GM23248 (cell line): ENCODE measurements at regions not wholly inside any gene's neighbourhood (a gene's known extent, or its start where the extent isn't known, plus 50 kb on each side); places are given as distances from the start of the nearest gene placed in this dataset.
"Not testable (repeated sequence)": the region's sequence is repeated elsewhere in the genome, so short reads cannot be mapped to it uniquely, and the experiment has no call there.

Experiments used
- DNase-seq: peaks from one replicate; pipeline ENCODE4 v3.0.0-alpha.2; 2015
- H2AFZ ChIP-seq: fragments of 200-600 bp; sonication (generic); 2 replicates; pipeline ENCODE4 v1.6.1; 2016; ENCODE audit warnings: antibody characterized with exemption
- H3F3A ChIP-seq: fragments of 200-600 bp; sonication (generic); 2 replicates; pipeline ENCODE4 v1.6.1; 2016; ENCODE audit warnings: mild to moderate bottlenecking, antibody characterized with exemption, mixed run types; ENCODE audit not compliant: insufficient read depth
- H3K27ac ChIP-seq: fragments of 200-600 bp; sonication (generic); 2 replicates; pipeline ENCODE4 v1.5.1; 2016; ENCODE audit warnings: mild to moderate bottlenecking
- H3K27me3 ChIP-seq: fragments of 200-600 bp; sonication (generic); replicated peaks from 2 replicates; pipeline ENCODE4 v1.6.1; 2016; ENCODE audit warnings: mild to moderate bottlenecking; ENCODE audit not compliant: insufficient read depth
- H3K36me3 ChIP-seq: fragments of 200-600 bp; sonication (generic); 2 replicates; pipeline ENCODE4 v1.6.1; 2016; ENCODE audit warnings: low read depth, mild to moderate bottlenecking
- H3K4me1 ChIP-seq: fragments of 200-600 bp; sonication (generic); 2 replicates; pipeline ENCODE4 v1.6.1; 2016; ENCODE audit warnings: mild to moderate bottlenecking; ENCODE audit not compliant: insufficient read depth
- H3K4me2 ChIP-seq: fragments of 200-600 bp; sonication (generic); one replicate; pipeline ENCODE4 v1.6.1; 2016; ENCODE audit warnings: mild to moderate bottlenecking; ENCODE audit not compliant: unreplicated experiment
- H3K4me3 ChIP-seq: fragments of 200-600 bp; sonication (generic); 2 replicates; pipeline ENCODE4 v1.5.1; 2016; ENCODE audit warnings: mild to moderate bottlenecking
- H3K79me2 ChIP-seq: fragments of 200-600 bp; sonication (generic); 2 replicates; pipeline ENCODE4 v1.6.1; 2016; ENCODE audit warnings: mild to moderate bottlenecking; ENCODE audit not compliant: insufficient read depth
- H3K9ac ChIP-seq: fragments of 200-600 bp; sonication (generic); 2 replicates; pipeline ENCODE4 v1.6.1; 2016; ENCODE audit warnings: mild to moderate bottlenecking
- H3K9me2 ChIP-seq: fragments of 200-600 bp; sonication (generic); 2 replicates; pipeline ENCODE4 v1.6.1; 2016; ENCODE audit warnings: mixed run types, mild to moderate bottlenecking, moderate library complexity; ENCODE audit not compliant: insufficient read depth
- H3K9me3 ChIP-seq: fragments of 200-600 bp; sonication (generic); one replicate; pipeline ENCODE4 v1.6.1; 2017; ENCODE audit warnings: low read depth
- H4K20me1 ChIP-seq: fragments of 200-600 bp; sonication (generic); 2 replicates; pipeline ENCODE4 v1.6.0; 2016; ENCODE audit not compliant: insufficient read depth
- EZH2 ChIP-seq: fragments of 200-600 bp; sonication (generic); IDR thresholded peaks from 2 replicates; pipeline ENCODE4 v1.6.1; 2018; ENCODE audit warnings: antibody characterized with exemption, mild to moderate bottlenecking; ENCODE audit not compliant: insufficient read depth, poor library complexity, severe bottlenecking
- EZH2phosphoT487 ChIP-seq: fragments of 200-600 bp; sonication (generic); IDR thresholded peaks from 2 replicates; pipeline ENCODE4 v1.6.1; 2018; ENCODE audit warnings: antibody characterized with exemption, moderate library complexity, mild to moderate bottlenecking, low read depth; ENCODE audit not compliant: insufficient read depth
- WGBS, 2 experiments: methylation state at CpG; one replicate each; pipeline ENCODE4 v1.1.6; 2015 to 2017; ENCODE audit warnings: low lambda C conversion rate in 2 of 2, low coverage in 1 of 2; ENCODE audit errors: missing lambda C conversion rate in 2 of 2; 5-methylcytosine and 5-hydroxymethylcytosine counted together
- in situ Hi-C: fragments of 300-500 bp; cut with MboI; formaldehyde crosslinking; loops from 2 replicates; pipeline ENCODE4 v1.15.0; 2020

GRCh38 chr15:19956124-19956796, 585.3 kb downstream of the GOLGA6L6 start:
- no peaks in the 10 kb centered on the region for H3K27me3 ChIP-seq
- no peaks in the 10 kb centered on the region for H3K9me2 ChIP-seq
- H3K4me3 ChIP-seq = no peak overlapping the region
- no peak overlapping the region for H3K27ac ChIP-seq
- H3K36me3 ChIP-seq = no peaks in the 10 kb centered on the region
- no peak overlapping the region for H3K4me2 ChIP-seq
- no peak overlapping the region for H2AFZ ChIP-seq
- no peaks in the 10 kb centered on the region for H4K20me1 ChIP-seq
- WGBS, 2 experiments = 20 to 43% methylated on average over 4 of the region's 4 CpGs
- no peak overlapping the region for H3K9ac ChIP-seq
- H3F3A ChIP-seq = no peaks in the 10 kb centered on the region
- in situ Hi-C loops = no loop called here
- H3K4me1 ChIP-seq = no peaks in the 10 kb centered on the region
- TF ChIP-seq EZH2 (no peak), EZH2phosphoT487 (no peak)
- DNase-seq = no peak
- H3K79me2 ChIP-seq = no peaks in the 10 kb centered on the region
- H3K9me3 ChIP-seq = no peaks in the 10 kb centered on the region

GRCh38 chr15:19944261-19944888, 597.2 kb downstream of the GOLGA6L6 start:
- Histone ChIP-seq H3K4me1 (no peaks in the 10 kb centered on the region), H3K36me3 (no peaks in the 10 kb centered on the region), H3K4me3 (no peak overlapping the region), H3K4me2 (no peak overlapping the region), H3F3A (no peaks in the 10 kb centered on the region), H3K9me2 (no peaks in the 10 kb centered on the region), H3K9ac (no peak overlapping the region), H3K27ac (no peak overlapping the region), H3K27me3 (no peaks in the 10 kb centered on the region), H3K9me3 (no peaks in the 10 kb centered on the region), H3K79me2 (no peaks in the 10 kb centered on the region), H4K20me1 (no peaks in the 10 kb centered on the region), H2AFZ (no peak overlapping the region)
- no peak for TF ChIP-seq EZH2phosphoT487
- TF ChIP-seq EZH2 = no peak
- 28 to 32% methylated on average over 27 to 70 of the region's 70 CpGs for WGBS, 2 experiments
- DNase-seq = no peak
- in situ Hi-C loops = no loop called here

- TF ChIP-seq EZH2 = no peak
- TF ChIP-seq EZH2phosphoT487 = no peak
- Histone ChIP-seq H3K4me1 (no peaks in the 10 kb centered on the region), H3K9me2 (no peaks in the 10 kb centered on the region), H3K27ac (no peak overlapping the region), H3K4me3 (no peak overlapping the region), H4K20me1 (no peaks in the 10 kb centered on the region), H3K4me2 (no peak overlapping the region), H3F3A (no peaks in the 10 kb centered on the region), H3K9ac (no peak overlapping the region), H2AFZ (no peak overlapping the region), H3K36me3 (no peaks in the 10 kb centered on the region), H3K9me3 (no peaks in the 10 kb centered on the region), H3K27me3 (no peaks in the 10 kb centered on the region), H3K79me2 (no peaks in the 10 kb centered on the region)
- 35% methylated on average over 51 of the region's 51 CpGs; no CpG with 5 or more reads in 1 of the 2 experiments for WGBS, 2 experiments
- DNase-seq = no peak
- in situ Hi-C loops = no loop called here
Observed at GRCh38 chr15:19943515-19943914, 598.1 kb downstream of the GOLGA6L6 start.

- H4K20me1 ChIP-seq, H3K9ac ChIP-seq, H3K4me2 ChIP-seq, H3K79me2 ChIP-seq, H3K27me3 ChIP-seq, H3F3A ChIP-seq, H3K9me2 ChIP-seq, DNase-seq, H3K9me3 ChIP-seq, H3K4me3 ChIP-seq, H3K27ac ChIP-seq, H2AFZ ChIP-seq, H3K4me1 ChIP-seq, H3K36me3 ChIP-seq, in situ Hi-C loops: not testable (repeated sequence)
- 19 to 26% methylated on average over 1 of the region's 1 CpG for WGBS, 2 experiments
Observed at GRCh38 chr15:19903281-19903680, 638.3 kb downstream of the GOLGA6L6 start.

- H3K4me1 ChIP-seq, H3K27me3 ChIP-seq, H3K4me3 ChIP-seq, H3K27ac ChIP-seq, H2AFZ ChIP-seq, H4K20me1 ChIP-seq, H3K9me2 ChIP-seq, H3K9ac ChIP-seq, H3K36me3 ChIP-seq, H3K79me2 ChIP-seq, in situ Hi-C loops, H3K4me2 ChIP-seq, H3K9me3 ChIP-seq, H3F3A ChIP-seq, DNase-seq: not testable (repeated sequence)
- WGBS, 2 experiments = 2 to 9% methylated on average over 1 of the region's 1 CpG
Observed at GRCh38 chr15:19902388-19902787, 639.2 kb downstream of the GOLGA6L6 start.

- H3K4me1 ChIP-seq, H3K4me2 ChIP-seq, H3K9ac ChIP-seq, H3K79me2 ChIP-seq, H3K36me3 ChIP-seq, H4K20me1 ChIP-seq, DNase-seq, H3K27me3 ChIP-seq, in situ Hi-C loops, H2AFZ ChIP-seq, H3K4me3 ChIP-seq, H3K9me2 ChIP-seq, H3K27ac ChIP-seq, H3F3A ChIP-seq, H3K9me3 ChIP-seq: not testable (repeated sequence)
- WGBS, 2 experiments = 14 to 19% methylated on average over 4 of the region's 4 CpGs
Observed at GRCh38 chr15:19901414-19901813, 640.2 kb downstream of the GOLGA6L6 start.
